ENCODE measurements at regions not wholly inside any gene's neighbourhood (a gene's known extent, or its start where the extent isn't known, plus 50 kb on each side); places are given as distances from the start of the nearest gene placed in this dataset.

- H3K9me3 ChIP-seq (ENCODE audit: control insufficient read depth in 2 of 2, insufficient read depth in 1 of 2, low read length in 1 of 2) = no peaks in the 10 kb centered on the region
- H3K4me1 ChIP-seq (ENCODE audit: control insufficient read depth in 2 of 2, insufficient read depth in 2 of 2, low read length in 2 of 2) = peaks cover 4 to 16% of the 10 kb centered on the region in 2 donors
- 74% methylated on average over 3 of the region's 3 CpGs for WGBS
- H3K27me3 ChIP-seq (ENCODE audit: control insufficient read depth in 2 of 2, insufficient read depth in 1 of 2, low read length in 1 of 2) = no peaks in the 10 kb centered on the region
- no peak for DNase-seq (ENCODE audit: low read depth in 6 of 9, low spot score in 9 of 9)
- no peak overlapping the region for H3K27ac ChIP-seq (ENCODE audit: low read depth in 1 of 2, low read length in 1 of 2)
- no peaks in the 10 kb centered on the region for H3K36me3 ChIP-seq (ENCODE audit: control insufficient read depth in 2 of 2, insufficient read depth in 2 of 2, low read length in 1 of 2)
- H3K4me3 ChIP-seq (ENCODE audit: low read length in 2 of 2) = no peak overlapping the region
Measured at GRCh38 chr15:88388686-88389085, 78.5 kb downstream of the MRPL46 start.

- Histone ChIP-seq H3K9me3 (ENCODE audit: control insufficient read depth in 2 of 2, insufficient read depth in 1 of 2, low read length in 1 of 2) (no peaks in the 10 kb centered on the region), H3K4me3 (ENCODE audit: low read length in 2 of 2) (no peak overlapping the region), H3K4me1 (ENCODE audit: control insufficient read depth in 2 of 2, insufficient read depth in 2 of 2, low read length in 2 of 2) (peaks cover 0 to 6% of the 10 kb centered on the region in 2 donors), H3K27me3 (ENCODE audit: control insufficient read depth in 2 of 2, insufficient read depth in 1 of 2, low read length in 1 of 2) (peaks cover 0 to 4% of the 10 kb centered on the region in 2 donors), H3K36me3 (ENCODE audit: control insufficient read depth in 2 of 2, insufficient read depth in 2 of 2, low read length in 1 of 2) (no peaks in the 10 kb centered on the region), H3K27ac (ENCODE audit: low read depth in 1 of 2, low read length in 1 of 2) (no peak overlapping the region)
- 73% methylated on average over 2 of the region's 2 CpGs for WGBS
- DNase-seq (ENCODE audit: low read depth in 6 of 9, low spot score in 9 of 9) = no peak
Measured at GRCh38 chr15:88385078-88385700, 82.0 kb downstream of the MRPL46 start.

- peaks cover 0 to 6% of the 10 kb centered on the region in 2 donors for H3K4me1 ChIP-seq (ENCODE audit: control insufficient read depth in 2 of 2, insufficient read depth in 2 of 2, low read length in 2 of 2)
- peaks cover 0 to 4% of the 10 kb centered on the region in 2 donors for H3K27me3 ChIP-seq (ENCODE audit: control insufficient read depth in 2 of 2, insufficient read depth in 1 of 2, low read length in 1 of 2)
- H3K27ac ChIP-seq (ENCODE audit: low read depth in 1 of 2, low read length in 1 of 2) = no peak overlapping the region
- DNase-seq (ENCODE audit: low read depth in 6 of 9, low spot score in 9 of 9) = no peak
- H3K4me3 ChIP-seq (ENCODE audit: low read length in 2 of 2) = no peak overlapping the region
- H3K36me3 ChIP-seq (ENCODE audit: control insufficient read depth in 2 of 2, insufficient read depth in 2 of 2, low read length in 1 of 2) = no peaks in the 10 kb centered on the region
- no peaks in the 10 kb centered on the region for H3K9me3 ChIP-seq (ENCODE audit: control insufficient read depth in 2 of 2, insufficient read depth in 1 of 2, low read length in 1 of 2)
- 86% methylated on average over 1 of the region's 1 CpG for WGBS
Measured at GRCh38 chr15:88383354-88383753, 83.8 kb downstream of the MRPL46 start.

GRCh38 chr15:88382482-88382983, 84.7 kb downstream of the MRPL46 start:
- 75% methylated on average over 5 of the region's 5 CpGs for WGBS
- H3K27ac ChIP-seq (ENCODE audit: low read depth in 1 of 2, low read length in 1 of 2) = no peak overlapping the region

GRCh38 chr15:88378188-88378637, 89.0 kb downstream of the MRPL46 start:
- Histone ChIP-seq H3K4me3 (ENCODE audit: low read length in 2 of 2) (no peak overlapping the region), H3K27me3 (ENCODE audit: control insufficient read depth in 2 of 2, insufficient read depth in 1 of 2, low read length in 1 of 2) (peaks cover 0 to 9% of the 10 kb centered on the region in 2 donors), H3K4me1 (ENCODE audit: control insufficient read depth in 2 of 2, insufficient read depth in 2 of 2, low read length in 2 of 2) (peaks cover 0 to 2% of the 10 kb centered on the region in 2 donors), H3K36me3 (ENCODE audit: control insufficient read depth in 2 of 2, insufficient read depth in 2 of 2, low read length in 1 of 2) (no peaks in the 10 kb centered on the region), H3K9me3 (ENCODE audit: control insufficient read depth in 2 of 2, insufficient read depth in 1 of 2, low read length in 1 of 2) (no peaks in the 10 kb centered on the region), H3K27ac (ENCODE audit: low read depth in 1 of 2, low read length in 1 of 2) (no peak overlapping the region)
- DNase-seq (ENCODE audit: low read depth in 6 of 9, low spot score in 9 of 9) = no peak
- 96% methylated on average over 3 of the region's 3 CpGs for WGBS

More at GRCh38 chr15:88382482-88382983, 84.7 kb downstream of the MRPL46 start:
- no peak for DNase-seq (ENCODE audit: low read depth in 6 of 9, low spot score in 9 of 9)
- Histone ChIP-seq H3K27me3 (ENCODE audit: control insufficient read depth in 2 of 2, insufficient read depth in 1 of 2, low read length in 1 of 2) (peaks cover 0 to 4% of the 10 kb centered on the region in 2 donors), H3K36me3 (ENCODE audit: control insufficient read depth in 2 of 2, insufficient read depth in 2 of 2, low read length in 1 of 2) (no peaks in the 10 kb centered on the region), H3K9me3 (ENCODE audit: control insufficient read depth in 2 of 2, insufficient read depth in 1 of 2, low read length in 1 of 2) (no peaks in the 10 kb centered on the region), H3K4me1 (ENCODE audit: control insufficient read depth in 2 of 2, insufficient read depth in 2 of 2, low read length in 2 of 2) (peaks cover 0 to 6% of the 10 kb centered on the region in 2 donors), H3K4me3 (ENCODE audit: low read length in 2 of 2) (no peak overlapping the region)

- Histone ChIP-seq H3K36me3 (ENCODE audit: control insufficient read depth in 2 of 2, insufficient read depth in 2 of 2, low read length in 1 of 2) (no peaks in the 10 kb centered on the region), H3K27me3 (ENCODE audit: control insufficient read depth in 2 of 2, insufficient read depth in 1 of 2, low read length in 1 of 2) (peaks cover 0 to 8% of the 10 kb centered on the region in 2 donors), H3K27ac (ENCODE audit: low read depth in 1 of 2, low read length in 1 of 2) (no peak overlapping the region), H3K4me3 (ENCODE audit: low read length in 2 of 2) (no peak overlapping the region), H3K9me3 (ENCODE audit: control insufficient read depth in 2 of 2, insufficient read depth in 1 of 2, low read length in 1 of 2) (no peaks in the 10 kb centered on the region), H3K4me1 (ENCODE audit: control insufficient read depth in 2 of 2, insufficient read depth in 2 of 2, low read length in 2 of 2) (peaks cover 0 to 2% of the 10 kb centered on the region in 2 donors)
- WGBS = 94% methylated on average over 2 of the region's 2 CpGs
- no peak for DNase-seq (ENCODE audit: low read depth in 6 of 9, low spot score in 9 of 9)
Measured at GRCh38 chr15:88377509-88377908, 89.7 kb downstream of the MRPL46 start.

- Histone ChIP-seq H3K4me3 (ENCODE audit: low read length in 2 of 2) (no peak overlapping the region), H3K36me3 (ENCODE audit: control insufficient read depth in 2 of 2, insufficient read depth in 2 of 2, low read length in 1 of 2) (no peaks in the 10 kb centered on the region), H3K27ac (ENCODE audit: low read depth in 1 of 2, low read length in 1 of 2) (no peak overlapping the region), H3K9me3 (ENCODE audit: control insufficient read depth in 2 of 2, insufficient read depth in 1 of 2, low read length in 1 of 2) (no peaks in the 10 kb centered on the region), H3K27me3 (ENCODE audit: control insufficient read depth in 2 of 2, insufficient read depth in 1 of 2, low read length in 1 of 2) (peaks cover 0 to 8% of the 10 kb centered on the region in 2 donors), H3K4me1 (ENCODE audit: control insufficient read depth in 2 of 2, insufficient read depth in 2 of 2, low read length in 2 of 2) (peaks cover 0 to 2% of the 10 kb centered on the region in 2 donors)
- WGBS = 88% methylated on average over 3 of the region's 3 CpGs
- no peak for DNase-seq (ENCODE audit: low read depth in 6 of 9, low spot score in 9 of 9)
Measured at GRCh38 chr15:88376574-88377174, 90.5 kb downstream of the MRPL46 start.

GRCh38 chr15:88375234-88375927, 91.8 kb downstream of the MRPL46 start:
- Histone ChIP-seq H3K4me1 (ENCODE audit: control insufficient read depth in 2 of 2, insufficient read depth in 2 of 2, low read length in 2 of 2) (peaks cover 0 to 2% of the 10 kb centered on the region in 2 donors), H3K36me3 (ENCODE audit: control insufficient read depth in 2 of 2, insufficient read depth in 2 of 2, low read length in 1 of 2) (no peaks in the 10 kb centered on the region), H3K27me3 (ENCODE audit: control insufficient read depth in 2 of 2, insufficient read depth in 1 of 2, low read length in 1 of 2) (peaks cover 0 to 8% of the 10 kb centered on the region in 2 donors), H3K9me3 (ENCODE audit: control insufficient read depth in 2 of 2, insufficient read depth in 1 of 2, low read length in 1 of 2) (no peaks in the 10 kb centered on the region), H3K27ac (ENCODE audit: low read depth in 1 of 2, low read length in 1 of 2) (no peak overlapping the region), H3K4me3 (ENCODE audit: low read length in 2 of 2) (no peak overlapping the region)
- no peak for DNase-seq (ENCODE audit: low read depth in 6 of 9, low spot score in 9 of 9)
- WGBS = 52% methylated on average over 9 of the region's 9 CpGs

- Histone ChIP-seq H3K9me3 (ENCODE audit: control insufficient read depth in 2 of 2, insufficient read depth in 1 of 2, low read length in 1 of 2) (no peaks in the 10 kb centered on the region), H3K4me3 (ENCODE audit: low read length in 2 of 2) (no peak overlapping the region), H3K27ac (ENCODE audit: low read depth in 1 of 2, low read length in 1 of 2) (no peak overlapping the region), H3K36me3 (ENCODE audit: control insufficient read depth in 2 of 2, insufficient read depth in 2 of 2, low read length in 1 of 2) (no peaks in the 10 kb centered on the region), H3K27me3 (ENCODE audit: control insufficient read depth in 2 of 2, insufficient read depth in 1 of 2, low read length in 1 of 2) (peaks cover 0 to 2% of the 10 kb centered on the region in 2 donors), H3K4me1 (ENCODE audit: control insufficient read depth in 2 of 2, insufficient read depth in 2 of 2, low read length in 2 of 2) (no peaks in the 10 kb centered on the region)
- no peak for DNase-seq (ENCODE audit: low read depth in 6 of 9, low spot score in 9 of 9)
- WGBS = 89% methylated on average over 10 of the region's 10 CpGs
Measured at GRCh38 chr15:88365124-88365523, 102.1 kb downstream of the MRPL46 start.

All from thymus (tissue), 11 donors.